HG02642 (cell line): ENCODE measurements at regions not wholly inside any gene's neighbourhood (a gene's known extent, or its start where the extent isn't known, plus 50 kb on each side); places are given as distances from the start of the nearest gene placed in this dataset.
"Not testable (repeated sequence)": the region's sequence is repeated elsewhere in the genome, so short reads cannot be mapped to it uniquely, and the experiment has no call there.

Experiments
- ATAC-seq: cut with Tn5 transposase; IDR thresholded peaks from one replicate; pipeline ENCODE4 v1.9.1; 2021; ENCODE audit warnings: mild to moderate bottlenecking; ENCODE audit not compliant: unreplicated experiment, poor library complexity

GRCh38 chr7:125857606-125858005, 928.0 kb upstream of the POT1 start:
- no peak for ATAC-seq

GRCh38 chr7:125848157-125848556, 918.5 kb upstream of the POT1 start:
- no peak for ATAC-seq

GRCh38 chr7:125847692-125848091, 918.1 kb upstream of the POT1 start:
- ATAC-seq = no peak

- no peak for ATAC-seq
Observed at GRCh38 chr7:125847055-125847454, 917.4 kb upstream of the POT1 start.

- no peak for ATAC-seq
Observed at GRCh38 chr7:125845686-125846085, 916.1 kb upstream of the POT1 start.

GRCh38 chr7:125834421-125834820, 904.8 kb upstream of the POT1 start:
- no peak for ATAC-seq

- ATAC-seq = no peak
Observed at GRCh38 chr7:125833839-125834238, 904.2 kb upstream of the POT1 start.

- ATAC-seq = no peak
Observed at GRCh38 chr7:125830743-125831142, 901.1 kb upstream of the POT1 start.

- no peak for ATAC-seq
Observed at GRCh38 chr7:125828153-125828700, 898.6 kb upstream of the POT1 start.

- ATAC-seq = no peak
Observed at GRCh38 chr7:125823538-125823937, 893.9 kb upstream of the POT1 start.

GRCh38 chr7:125820495-125820894, 890.9 kb upstream of the POT1 start:
- ATAC-seq = no peak

- no peak for ATAC-seq
Observed at GRCh38 chr7:125814100-125814499, 884.5 kb upstream of the POT1 start.

GRCh38 chr7:125806491-125806890, 876.9 kb upstream of the POT1 start:
- not testable (repeated sequence) for ATAC-seq

- no peak for ATAC-seq
Observed at GRCh38 chr7:125804273-125804672, 874.6 kb upstream of the POT1 start.

GRCh38 chr7:125780153-125780552, 850.5 kb upstream of the POT1 start:
- ATAC-seq = no peak

- no peak for ATAC-seq
Observed at GRCh38 chr7:125775317-125775716, 845.7 kb upstream of the POT1 start.

GRCh38 chr7:125773113-125773785, 843.6 kb upstream of the POT1 start:
- ATAC-seq = no peak

- no peak for ATAC-seq
Observed at GRCh38 chr7:125747966-125748365, 818.3 kb upstream of the POT1 start.

GRCh38 chr7:125746510-125746909, 816.9 kb upstream of the POT1 start:
- ATAC-seq = no peak

- no peak for ATAC-seq
Observed at GRCh38 chr7:125727215-125727614, 797.6 kb upstream of the POT1 start.

GRCh38 chr7:125695626-125696025, 766.0 kb upstream of the POT1 start:
- no peak for ATAC-seq

- ATAC-seq = no peak
Observed at GRCh38 chr7:125683156-125683555, 753.5 kb upstream of the POT1 start.
